ENCODE measurements at regions not wholly inside any gene's neighbourhood (a gene's known extent, or its start where the extent isn't known, plus 50 kb on each side); places are given as distances from the start of the nearest gene placed in this dataset.

GRCh38 chr18:44041961-44042360, 638.7 kb upstream of the SETBP1 start:
- Mint-ChIP-seq H3K27ac (no peak overlapping the region), H3K4me3 (no peak overlapping the region), H3K4me1 (no peaks in the 10 kb centered on the region), H3K27me3 (peaks cover 10% of the 10 kb centered on the region), H3K9me3 (ENCODE audit: insufficient read depth) (no peaks in the 10 kb centered on the region)
- ATAC-seq (ENCODE audit: low read depth) = no peak
- H3K4me1 ChIP-seq (ENCODE audit: control insufficient read depth in 2 of 2, insufficient read depth in 2 of 2, low read length in 2 of 2) = no peaks in the 10 kb centered on the region
- 100% methylated on average over 1 of the region's 4 CpGs for WGBS (ENCODE audit: insufficient coverage)
- H3K27me3 ChIP-seq (replicated peaks in 1 of 4; ENCODE audit: control extremely low read depth in 1 of 4, control insufficient read depth in 3 of 4, insufficient read depth in 4 of 4, low read length in 3 of 4) = no peaks in the 10 kb centered on the region
- no peak for DNase-seq
- CTCF ChIA-PET = no interaction called here
- H3K36me3 ChIP-seq (replicated peaks in 1 of 2; ENCODE audit: control extremely low read depth in 1 of 2, control insufficient read depth in 1 of 2, extremely low read depth in 1 of 2, insufficient read depth in 2 of 2, low read length in 1 of 2) = no peaks in the 10 kb centered on the region
- no peak overlapping the region for H2AFZ ChIP-seq (ENCODE audit: insufficient read depth, low read depth, low read length, poor library complexity, severe bottlenecking)
- intact Hi-C loops (cut with micrococcal nuclease) = no loop called here
- TF ChIP-seq EZH2 (IDR thresholded peaks at IDR 0.05; ENCODE audit: borderline replicate concordance, insufficient read depth, low read depth, low read length, poor library complexity, severe bottlenecking) = no peak
- TF ChIP-seq CTCF (IDR thresholded peaks at IDR 0.05) = no peak
- H3K27ac ChIP-seq (ENCODE audit: low read length in 2 of 2) = no peak overlapping the region
- no peaks in the 10 kb centered on the region for H3K79me2 ChIP-seq (ENCODE audit: control insufficient read depth, insufficient read depth, low read length)
- H4K20me1 ChIP-seq (ENCODE audit: control insufficient read depth, insufficient read depth, low read length, poor library complexity, severe bottlenecking) = no peaks in the 10 kb centered on the region
- no peak overlapping the region for H3K9ac ChIP-seq (ENCODE audit: low read length)
- H3K4me3 ChIP-seq (ENCODE audit: control extremely low read depth in 1 of 5, extremely low read depth in 1 of 5, insufficient read depth in 1 of 5, low read depth in 2 of 5, low read length in 4 of 5) = no peak overlapping the region
- no peak overlapping the region for H3K4me2 ChIP-seq (replicated peaks; ENCODE audit: low read depth, low read length, poor library complexity, severe bottlenecking)
- POLR2A ChIA-PET = no interaction called here
- no peaks in the 10 kb centered on the region for H3K9me3 ChIP-seq (ENCODE audit: control extremely low read depth in 1 of 3, control insufficient read depth in 2 of 3, insufficient read depth in 1 of 3, low read length in 2 of 3)

GRCh38 chr18:44046376-44046975, 634.2 kb upstream of the SETBP1 start:
- no peaks in the 10 kb centered on the region for H4K20me1 ChIP-seq (ENCODE audit: control insufficient read depth, insufficient read depth, low read length, poor library complexity, severe bottlenecking)
- no peaks in the 10 kb centered on the region for H3K9me3 ChIP-seq (ENCODE audit: control extremely low read depth in 1 of 3, control insufficient read depth in 2 of 3, insufficient read depth in 1 of 3, low read length in 2 of 3)
- no peak overlapping the region for H3K9ac ChIP-seq (ENCODE audit: low read length)
- H3K27ac ChIP-seq (ENCODE audit: low read length in 2 of 2) = no peak overlapping the region
- no peak overlapping the region for H3K4me3 ChIP-seq (ENCODE audit: control extremely low read depth in 1 of 5, extremely low read depth in 1 of 5, insufficient read depth in 1 of 5, low read depth in 2 of 5, low read length in 4 of 5)
- H3K27me3 ChIP-seq (replicated peaks in 1 of 4; ENCODE audit: control extremely low read depth in 1 of 4, control insufficient read depth in 3 of 4, insufficient read depth in 4 of 4, low read length in 3 of 4) = no peaks in the 10 kb centered on the region
- H3K36me3 ChIP-seq (replicated peaks in 1 of 2; ENCODE audit: control extremely low read depth in 1 of 2, control insufficient read depth in 1 of 2, extremely low read depth in 1 of 2, insufficient read depth in 2 of 2, low read length in 1 of 2) = no peaks in the 10 kb centered on the region
- ChIA-PET CTCF (no interaction called here), POLR2A (no interaction called here)
- no peaks in the 10 kb centered on the region for H3K4me1 ChIP-seq (ENCODE audit: control insufficient read depth in 2 of 2, insufficient read depth in 2 of 2, low read length in 2 of 2)
- H3K9me3 Mint-ChIP-seq (ENCODE audit: insufficient read depth) = no peaks in the 10 kb centered on the region
- ATAC-seq (ENCODE audit: low read depth) (no peak), DNase-seq (no peak)
- no peak overlapping the region for H3K4me2 ChIP-seq (replicated peaks; ENCODE audit: low read depth, low read length, poor library complexity, severe bottlenecking)
- no peak overlapping the region for H3K4me3 Mint-ChIP-seq
- 93% methylated on average over 3 of the region's 8 CpGs for WGBS (ENCODE audit: insufficient coverage)
- peaks cover 17% of the 10 kb centered on the region for H3K27me3 Mint-ChIP-seq
- intact Hi-C loops (cut with micrococcal nuclease) = no loop called here
- H3K79me2 ChIP-seq (ENCODE audit: control insufficient read depth, insufficient read depth, low read length) = no peaks in the 10 kb centered on the region
- no peak overlapping the region for H2AFZ ChIP-seq (ENCODE audit: insufficient read depth, low read depth, low read length, poor library complexity, severe bottlenecking)
- TF ChIP-seq EZH2 (IDR thresholded peaks at IDR 0.05; ENCODE audit: borderline replicate concordance, insufficient read depth, low read depth, low read length, poor library complexity, severe bottlenecking) (no peak), CTCF (IDR thresholded peaks at IDR 0.05) (no peak)
- no peak overlapping the region for H3K27ac Mint-ChIP-seq
- H3K4me1 Mint-ChIP-seq = no peaks in the 10 kb centered on the region

Data from B cell (primary cell).